ENCODE measurements at regions not wholly inside any gene's neighbourhood (a gene's known extent, or its start where the extent isn't known, plus 50 kb on each side); places are given as distances from the start of the nearest gene placed in this dataset.

- no peaks in the 10 kb centered on the region for H3K9me3 ChIP-seq (ENCODE audit: insufficient read depth, low read depth, low read length)
- no peaks in the 10 kb centered on the region for H3K79me2 ChIP-seq (ENCODE audit: insufficient read depth, low read length)
- H3K4me1 ChIP-seq (ENCODE audit: insufficient read depth, low read length, poor library complexity, severe bottlenecking), result no peaks in the 10 kb centered on the region
- no peaks in the 10 kb centered on the region for H3K36me3 ChIP-seq (ENCODE audit: insufficient read depth, low read length)
- no peaks in the 10 kb centered on the region for H3K9me2 ChIP-seq (replicated peaks; ENCODE audit: low read depth, low read length)
- no peaks in the 10 kb centered on the region for H3F3A ChIP-seq (ENCODE audit: low read depth)
- TF ChIP-seq EZH2phosphoT487 (IDR thresholded peaks at IDR 0.05; ENCODE audit: borderline replicate concordance), result no peak
- no peak for TF ChIP-seq CTCF (conservative IDR thresholded peaks at IDR 0.05; ENCODE audit: low read length)
- no peak overlapping the region for H2AFZ ChIP-seq (ENCODE audit: low read length)
- H4K20me1 ChIP-seq (ENCODE audit: insufficient read depth, low read length, poor library complexity, severe bottlenecking), result no peaks in the 10 kb centered on the region
- H3K4me3 ChIP-seq (ENCODE audit: low read length, poor library complexity, severe bottlenecking), result no peak overlapping the region
- H3K9ac ChIP-seq (ENCODE audit: low read depth, low read length, poor library complexity, severe bottlenecking), result no peak overlapping the region
- H3K27me3 ChIP-seq (ENCODE audit: insufficient read depth, low read length, poor library complexity, severe bottlenecking), result no peaks in the 10 kb centered on the region
- no peak overlapping the region for H3K4me2 ChIP-seq (ENCODE audit: low read depth, low read length, poor library complexity, severe bottlenecking)
These were observed 294.2 kb upstream of the SALL1 start for GRCh38 chr16:51445250-51445649.

GRCh38 chr16:51443934-51444333 is 292.9 kb upstream of the SALL1 start:
- H3K27me3 ChIP-seq (ENCODE audit: insufficient read depth, low read length, poor library complexity, severe bottlenecking), result no peaks in the 10 kb centered on the region
- no peak overlapping the region for H3K4me2 ChIP-seq (ENCODE audit: low read depth, low read length, poor library complexity, severe bottlenecking)
- no peak for TF ChIP-seq CTCF (conservative IDR thresholded peaks at IDR 0.05; ENCODE audit: low read length)
- no peak for TF ChIP-seq EZH2phosphoT487 (IDR thresholded peaks at IDR 0.05; ENCODE audit: borderline replicate concordance)
- no peaks in the 10 kb centered on the region for H3K36me3 ChIP-seq (ENCODE audit: insufficient read depth, low read length)
- no peak overlapping the region for H3K9ac ChIP-seq (ENCODE audit: low read depth, low read length, poor library complexity, severe bottlenecking)
- H3K79me2 ChIP-seq (ENCODE audit: insufficient read depth, low read length), result no peaks in the 10 kb centered on the region
- no peak overlapping the region for H3K4me3 ChIP-seq (ENCODE audit: low read length, poor library complexity, severe bottlenecking)
- no peaks in the 10 kb centered on the region for H3K9me3 ChIP-seq (ENCODE audit: insufficient read depth, low read depth, low read length)
- no peaks in the 10 kb centered on the region for H3F3A ChIP-seq (ENCODE audit: low read depth)
- no peaks in the 10 kb centered on the region for H4K20me1 ChIP-seq (ENCODE audit: insufficient read depth, low read length, poor library complexity, severe bottlenecking)
- no peaks in the 10 kb centered on the region for H3K9me2 ChIP-seq (replicated peaks; ENCODE audit: low read depth, low read length)
- no peaks in the 10 kb centered on the region for H3K4me1 ChIP-seq (ENCODE audit: insufficient read depth, low read length, poor library complexity, severe bottlenecking)
- no peak overlapping the region for H2AFZ ChIP-seq (ENCODE audit: low read length)

- no peak overlapping the region for H3K4me2 ChIP-seq (ENCODE audit: low read depth, low read length, poor library complexity, severe bottlenecking)
- H3K9ac ChIP-seq (ENCODE audit: low read depth, low read length, poor library complexity, severe bottlenecking), result no peak overlapping the region
- no peaks in the 10 kb centered on the region for H3K27me3 ChIP-seq (ENCODE audit: insufficient read depth, low read length, poor library complexity, severe bottlenecking)
- no peaks in the 10 kb centered on the region for H3K9me2 ChIP-seq (replicated peaks; ENCODE audit: low read depth, low read length)
- TF ChIP-seq CTCF (conservative IDR thresholded peaks at IDR 0.05; ENCODE audit: low read length) (no peak), EZH2phosphoT487 (IDR thresholded peaks at IDR 0.05; ENCODE audit: borderline replicate concordance) (no peak)
- no peaks in the 10 kb centered on the region for H3F3A ChIP-seq (ENCODE audit: low read depth)
- no peaks in the 10 kb centered on the region for H3K79me2 ChIP-seq (ENCODE audit: insufficient read depth, low read length)
- no peaks in the 10 kb centered on the region for H3K4me1 ChIP-seq (ENCODE audit: insufficient read depth, low read length, poor library complexity, severe bottlenecking)
- H3K36me3 ChIP-seq (ENCODE audit: insufficient read depth, low read length), result no peaks in the 10 kb centered on the region
- H2AFZ ChIP-seq (ENCODE audit: low read length), result no peak overlapping the region
- no peaks in the 10 kb centered on the region for H4K20me1 ChIP-seq (ENCODE audit: insufficient read depth, low read length, poor library complexity, severe bottlenecking)
- no peak overlapping the region for H3K4me3 ChIP-seq (ENCODE audit: low read length, poor library complexity, severe bottlenecking)
- H3K9me3 ChIP-seq (ENCODE audit: insufficient read depth, low read depth, low read length), result no peaks in the 10 kb centered on the region
These were observed 291.2 kb upstream of the SALL1 start for GRCh38 chr16:51442141-51442870.
